NCI-H345 (cell line): ENCODE measurements at regions not wholly inside any gene's neighbourhood (a gene's known extent, or its start where the extent isn't known, plus 50 kb on each side); places are given as distances from the start of the nearest gene placed in this dataset.
A peak's percentile ranks its signal among the peaks of the same experiment; 100 is the strongest.

Experiments
- DNase-seq: peaks from one replicate; lab custom pipeline; 2025; lab: John Stamatoyannopoulos, UW

DNA sequence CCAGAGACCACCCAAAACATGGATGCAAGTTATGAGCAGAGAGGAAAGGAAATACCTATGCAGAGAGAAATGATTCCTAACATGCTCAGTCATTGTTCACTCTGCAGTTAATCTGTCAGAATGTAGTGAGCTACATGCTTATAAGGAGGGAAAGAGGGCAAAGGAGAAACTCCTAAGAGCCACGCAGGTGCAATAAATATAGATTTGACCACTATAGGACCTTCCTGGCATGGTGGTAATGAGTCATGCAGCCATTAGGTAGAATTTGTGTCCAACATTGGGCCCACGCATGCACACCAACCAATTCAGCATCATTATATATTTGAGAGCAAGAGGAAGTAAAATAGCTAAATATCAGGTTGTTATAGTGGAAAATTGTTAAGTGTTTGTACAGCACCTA, 699.9 kb downstream of the DSC3 start:
- DNase-seq: no peak

DNA sequence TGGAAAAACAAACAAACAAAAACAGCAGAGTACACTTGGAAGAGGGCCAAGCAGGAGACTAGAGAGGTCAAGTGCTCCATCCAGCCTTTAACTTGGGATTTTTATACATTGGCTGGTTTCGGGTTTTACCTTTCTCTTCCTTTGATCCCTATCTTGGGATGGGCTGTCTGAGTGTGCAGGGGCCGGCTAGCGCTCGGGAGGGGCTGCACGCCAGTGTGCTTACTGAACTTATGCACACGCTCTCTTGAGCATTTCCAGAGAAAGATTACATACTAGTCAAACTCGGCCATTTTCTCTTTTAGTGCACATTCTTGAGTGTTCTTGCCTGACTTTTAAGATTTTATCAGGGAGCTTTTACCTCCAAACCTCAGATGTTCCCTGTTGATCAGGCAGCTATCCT, 707.8 kb downstream of the DSC3 start:
- no peak for DNase-seq

DNA sequence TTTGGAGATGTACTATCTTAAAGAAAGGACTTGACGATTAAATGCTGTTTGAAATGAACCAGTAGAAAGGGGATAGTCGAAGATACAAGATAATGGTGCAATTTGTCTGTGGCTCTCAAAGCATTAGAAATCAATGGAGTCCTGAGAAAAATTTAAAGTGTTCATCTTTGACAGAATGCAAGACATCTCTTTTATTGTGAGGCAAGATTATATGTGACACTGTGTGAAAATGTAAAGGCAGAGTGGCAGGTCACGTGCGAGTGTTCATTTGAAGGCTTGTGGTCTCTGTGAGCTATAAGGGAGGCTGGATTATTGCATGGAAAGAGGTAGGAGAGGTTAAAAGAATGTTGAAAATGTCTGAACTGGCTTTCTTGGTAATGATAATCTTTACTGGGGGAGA, 709.2 kb downstream of the DSC3 start:
- no peak for DNase-seq

DNA sequence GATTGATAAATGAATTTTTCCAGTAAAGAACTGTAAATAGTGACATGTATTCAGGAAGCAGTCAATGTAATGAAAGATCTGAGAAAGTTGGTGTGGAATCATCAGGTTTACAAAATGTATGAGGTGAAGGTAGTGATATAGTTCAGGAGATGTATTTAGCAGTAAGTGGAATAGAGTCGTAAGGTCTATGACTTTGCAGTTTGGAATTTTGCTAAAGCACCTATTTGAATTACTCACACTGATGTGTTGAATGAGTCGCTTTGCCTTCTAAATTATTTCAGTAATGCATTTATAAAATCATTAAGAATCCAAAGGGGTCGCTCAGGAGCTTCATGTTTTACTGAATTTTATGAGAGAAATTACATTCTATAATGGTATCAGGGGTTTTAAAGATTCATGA, 713.7 kb downstream of the DSC3 start:
- DNase-seq: no peak

DNA sequence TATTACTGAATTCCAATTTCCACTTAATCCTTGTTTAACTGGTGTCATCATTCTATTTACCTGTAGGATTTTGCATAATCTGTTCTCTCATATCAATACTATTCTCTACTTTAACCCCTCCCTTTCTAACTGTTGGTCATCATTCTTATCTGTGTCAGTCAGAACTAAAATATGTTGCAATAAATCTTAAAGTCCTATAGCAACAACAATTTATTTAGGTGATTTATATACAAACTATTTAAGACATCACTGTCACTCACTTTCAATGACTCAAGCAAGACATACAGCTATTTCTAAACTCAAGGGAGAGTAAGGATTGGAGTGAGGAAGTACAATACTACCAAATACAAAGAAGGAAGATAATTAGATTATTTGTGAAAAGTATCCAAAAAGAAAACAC, 740.4 kb downstream of the DSC3 start:
- no peak for DNase-seq

DNA sequence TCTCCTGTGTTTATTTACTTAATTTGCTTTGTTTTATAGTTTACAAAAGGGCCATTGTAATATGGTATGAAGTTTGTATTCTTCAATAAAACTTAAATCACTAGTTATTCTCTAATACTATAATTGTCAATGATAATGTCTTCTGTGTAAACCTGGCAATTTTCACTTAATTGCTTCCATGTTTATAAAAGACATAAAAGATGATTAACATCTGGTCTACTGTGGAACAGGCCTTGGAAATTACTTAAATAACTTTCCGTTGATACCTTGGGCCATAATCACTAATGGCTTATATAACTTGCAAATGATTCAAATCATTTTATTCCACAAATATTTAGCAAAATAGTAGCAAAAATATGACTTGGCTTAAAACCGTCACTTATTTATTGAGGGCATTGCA, 743.8 kb downstream of the DSC3 start:
- DNase-seq: no peak

DNA sequence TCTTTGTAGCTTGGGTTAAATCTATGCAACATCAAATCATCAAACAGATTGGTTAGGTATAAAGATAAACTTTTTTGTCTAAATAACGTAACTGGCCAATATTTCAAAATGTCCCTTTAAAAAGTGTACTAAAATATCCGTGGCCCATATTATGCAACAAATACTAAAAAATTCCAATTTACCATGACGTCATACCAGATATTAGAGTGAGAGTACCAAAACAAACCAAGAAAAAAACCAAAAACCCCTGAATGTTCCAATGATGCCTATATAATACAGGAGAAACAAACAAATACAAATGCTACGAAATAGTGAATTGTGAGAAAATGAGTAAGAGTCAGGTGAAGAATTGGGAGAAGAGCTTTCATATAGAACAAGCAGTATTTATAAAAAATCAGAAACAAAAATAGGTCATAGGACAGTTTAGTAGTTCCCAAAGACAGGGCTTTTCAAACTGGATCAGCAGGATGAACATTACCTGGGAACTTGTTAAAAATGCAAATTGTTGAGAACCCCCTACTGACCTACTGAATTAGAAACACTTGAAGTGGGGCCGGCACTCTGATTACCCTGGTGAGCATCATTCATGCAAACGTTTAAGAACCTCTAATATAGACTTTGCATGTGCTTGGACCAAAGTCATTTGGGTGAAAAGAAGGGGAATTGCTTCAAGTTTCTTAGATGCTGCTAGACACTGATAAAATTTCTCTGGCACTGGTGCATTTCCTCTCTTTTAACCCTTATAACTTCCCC, 753.7 kb downstream of the DSC3 start:
- DNase-seq: no peak

DNA sequence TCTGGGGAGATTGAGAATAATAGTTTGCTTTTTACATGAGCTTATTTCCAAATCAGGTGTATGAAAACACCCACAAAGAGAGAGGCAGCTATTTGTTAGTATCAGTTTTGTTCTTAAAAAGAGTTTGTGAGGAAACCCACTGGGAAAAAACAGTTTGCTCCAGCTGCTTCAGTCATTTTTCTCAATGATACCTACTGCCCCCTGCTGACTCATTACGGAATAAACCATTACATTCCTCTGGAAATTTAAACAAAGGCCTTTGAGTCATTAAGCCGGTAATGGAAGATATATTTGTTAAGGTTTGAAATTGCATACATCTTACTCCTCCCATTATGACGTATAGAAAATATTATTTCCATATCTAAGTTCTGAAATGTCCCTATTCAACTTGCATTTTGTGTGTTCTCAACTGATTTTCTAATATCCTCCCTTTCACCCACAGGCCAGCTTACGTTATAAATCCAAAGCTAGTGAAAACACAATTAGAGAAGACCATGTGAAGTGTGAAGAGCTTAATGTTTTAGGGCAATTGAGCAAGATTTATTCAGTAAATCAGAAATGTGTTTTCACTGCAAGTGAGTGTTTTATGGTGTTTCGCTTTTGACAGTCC, 761.6 kb downstream of the DSC3 start:
- peak; percentile 52 for DNase-seq

DNA sequence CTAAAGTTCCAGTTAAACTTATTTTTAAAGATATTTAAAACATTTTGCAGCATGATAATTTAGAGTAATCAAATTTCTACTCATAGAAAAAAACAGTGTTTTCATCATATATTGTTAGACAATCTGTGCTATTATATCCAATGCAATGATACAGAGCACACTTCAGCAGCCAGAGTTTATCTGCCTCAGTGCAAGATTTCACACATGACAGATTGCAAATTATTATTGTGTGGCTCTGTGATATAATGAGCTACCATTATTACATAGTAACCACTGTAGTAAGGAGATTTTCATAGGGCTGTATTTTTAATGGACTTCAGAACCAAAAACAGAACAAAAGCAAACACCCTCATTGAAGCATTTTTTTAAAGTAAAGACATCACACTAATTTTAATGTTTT, 762.4 kb downstream of the DSC3 start:
- no peak for DNase-seq

DNA sequence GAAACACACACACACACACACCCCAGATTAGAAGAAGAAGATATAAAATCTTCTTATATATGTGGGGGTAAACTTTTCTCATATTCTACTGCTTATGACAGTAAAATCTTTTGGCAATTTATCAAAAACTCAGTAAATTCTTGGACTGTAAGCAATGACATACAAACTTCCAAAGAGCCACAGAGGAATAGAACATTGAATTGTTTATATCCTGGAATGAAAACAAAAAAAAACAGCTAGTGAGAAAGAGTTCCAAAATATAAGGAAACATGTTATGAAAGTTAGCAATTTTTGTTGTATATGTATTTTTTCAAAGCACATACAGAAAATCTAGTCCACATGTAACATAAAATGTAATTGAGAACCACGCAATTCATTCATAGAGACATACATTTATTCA, 764.9 kb downstream of the DSC3 start:
- DNase-seq: no peak

DNA sequence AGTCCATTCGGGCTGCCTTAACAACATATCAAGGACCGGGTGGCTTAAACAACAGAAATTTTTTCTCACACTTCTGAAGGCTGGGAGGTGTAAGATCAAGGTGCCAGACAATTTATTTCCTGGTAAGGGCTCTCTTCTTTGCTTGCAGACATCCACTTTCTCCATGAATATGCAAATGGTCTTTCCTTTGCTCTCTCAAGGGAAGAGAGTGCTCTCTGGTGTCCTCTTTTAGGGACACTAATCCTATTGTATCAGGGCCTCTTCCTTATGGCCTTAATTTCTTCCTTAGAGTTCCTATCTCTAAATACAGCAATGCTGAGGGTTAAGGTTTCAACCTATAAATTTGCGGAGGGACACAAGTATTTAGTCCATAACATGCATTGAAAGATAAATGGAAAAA, 770.8 kb downstream of the DSC3 start:
- no peak for DNase-seq

DNA sequence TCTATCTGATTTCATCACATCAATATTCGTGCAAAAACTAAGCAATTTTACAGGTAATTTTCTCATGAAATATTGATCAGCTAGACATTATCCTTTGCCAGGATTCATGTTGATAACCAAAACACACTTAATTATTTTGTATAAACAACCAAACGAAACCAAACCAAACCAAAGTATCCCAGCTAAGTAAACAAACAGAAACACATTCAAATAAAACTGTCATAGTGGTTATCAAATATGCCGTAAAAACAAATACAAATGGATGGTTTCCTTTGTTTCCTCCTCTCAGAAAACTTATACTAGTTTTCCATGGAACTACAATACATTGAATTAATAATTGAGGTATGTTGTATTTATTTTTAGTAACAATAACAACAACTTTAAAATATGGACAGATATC, 777.4 kb downstream of the DSC3 start:
- no peak for DNase-seq

DNA sequence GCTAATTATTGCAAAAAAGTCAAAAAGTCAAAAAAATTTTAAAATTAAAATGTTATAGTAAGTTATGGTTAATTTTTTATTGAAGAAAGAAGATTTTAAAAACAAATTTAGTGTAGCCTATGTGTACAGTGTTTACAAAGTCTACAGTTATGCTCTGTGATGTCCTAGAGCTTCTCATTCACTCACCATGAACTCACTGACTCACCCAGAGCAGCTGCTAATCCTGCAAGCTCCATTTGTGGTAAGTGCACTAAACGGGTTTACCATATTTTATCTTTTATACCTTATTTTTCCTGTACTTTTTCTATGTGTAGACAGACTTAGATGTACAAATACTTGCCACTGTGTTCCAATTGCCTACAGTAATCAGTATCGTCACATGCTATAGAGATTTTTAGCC, 788.2 kb downstream of the DSC3 start:
- DNase-seq: no peak

DNA sequence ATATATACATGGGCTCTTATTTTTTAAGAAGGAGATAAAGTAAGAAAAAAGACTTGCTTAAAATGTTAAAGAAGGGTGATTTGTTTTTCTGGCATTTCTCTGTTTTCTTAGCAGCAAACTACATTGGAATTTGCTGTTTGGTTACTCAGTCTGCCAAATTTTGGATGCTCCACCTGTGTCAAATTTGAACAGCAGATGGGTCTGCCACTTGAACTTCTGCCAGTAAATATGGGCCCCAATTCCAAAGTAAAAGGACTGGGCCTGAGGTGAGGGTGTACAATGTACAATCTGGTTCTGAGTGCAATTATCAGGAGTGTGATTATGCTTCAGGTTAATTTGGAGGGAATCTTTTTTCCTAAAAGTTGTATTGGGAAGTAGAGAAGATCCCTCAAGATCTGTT, 794.5 kb downstream of the DSC3 start:
- DNase-seq: no peak

DNA sequence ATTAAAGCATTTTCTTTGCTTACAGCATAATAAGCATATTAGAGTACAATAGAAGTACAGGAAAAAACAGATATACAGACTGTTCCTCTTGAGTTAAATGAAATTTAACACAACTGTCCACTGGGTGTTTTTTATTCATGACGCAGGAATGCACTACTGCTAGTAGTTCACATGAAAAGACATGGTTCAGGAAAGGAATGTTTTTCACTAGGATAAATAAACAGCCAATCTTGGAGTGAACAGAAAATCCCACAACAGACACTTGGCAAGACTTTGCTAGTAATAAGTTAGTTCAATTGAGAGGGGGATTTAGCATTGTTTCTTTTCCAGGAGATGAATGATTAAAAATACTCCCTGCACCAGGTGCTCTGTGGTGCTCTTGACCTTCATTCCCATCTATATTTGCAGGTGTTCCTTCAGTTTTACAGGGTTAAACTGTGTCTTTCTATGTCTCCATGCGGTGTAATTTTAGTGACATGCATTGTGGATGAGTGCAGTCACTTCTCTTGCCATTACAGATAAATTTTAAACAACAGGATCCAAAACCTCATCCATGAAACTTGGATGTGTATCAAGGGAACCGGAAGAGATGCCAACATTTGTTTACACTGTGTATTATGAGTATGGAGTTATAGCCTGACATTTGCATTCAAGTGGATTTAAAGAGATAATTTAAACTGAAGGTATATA, 796.6 kb downstream of the DSC3 start:
- DNase-seq: no peak

DNA sequence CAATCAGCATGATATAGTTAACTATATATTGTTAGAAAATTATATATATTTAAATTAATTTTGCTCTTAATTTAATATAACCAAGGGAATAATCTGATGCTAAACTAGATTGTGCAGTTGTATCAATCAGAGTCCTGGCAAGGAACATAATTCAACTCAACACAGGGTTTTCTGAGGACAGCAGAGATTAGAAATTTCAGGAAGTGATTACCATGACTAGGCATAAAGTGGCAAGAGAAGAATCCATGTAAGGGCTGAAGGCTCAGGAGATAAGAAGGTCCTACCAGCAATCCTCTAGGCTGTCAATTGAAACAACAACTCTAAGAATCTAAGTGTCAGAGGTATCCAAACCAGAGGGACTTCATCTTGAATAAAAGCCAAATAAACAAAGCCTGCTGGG, 807.8 kb downstream of the DSC3 start:
- DNase-seq: no peak

DNA sequence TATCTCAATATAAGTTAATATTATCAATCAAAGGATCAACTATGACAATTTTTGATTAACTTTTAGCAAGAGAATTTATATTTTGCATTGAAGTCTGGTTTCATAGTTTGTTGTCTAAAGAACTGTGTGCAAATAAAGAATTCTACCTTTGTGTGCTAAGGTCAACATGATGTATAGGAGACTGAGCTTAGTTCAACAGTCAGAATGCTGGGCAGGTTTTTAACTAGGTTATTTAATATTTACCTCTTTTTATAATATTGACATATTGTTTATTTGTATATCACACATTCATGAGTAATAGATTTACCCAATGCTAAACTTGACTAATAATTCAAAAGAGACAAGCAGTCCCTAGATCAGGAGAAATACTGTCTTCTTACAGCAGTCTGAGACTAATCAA, 831.4 kb downstream of the DSC3 start:
- no peak for DNase-seq

DNA sequence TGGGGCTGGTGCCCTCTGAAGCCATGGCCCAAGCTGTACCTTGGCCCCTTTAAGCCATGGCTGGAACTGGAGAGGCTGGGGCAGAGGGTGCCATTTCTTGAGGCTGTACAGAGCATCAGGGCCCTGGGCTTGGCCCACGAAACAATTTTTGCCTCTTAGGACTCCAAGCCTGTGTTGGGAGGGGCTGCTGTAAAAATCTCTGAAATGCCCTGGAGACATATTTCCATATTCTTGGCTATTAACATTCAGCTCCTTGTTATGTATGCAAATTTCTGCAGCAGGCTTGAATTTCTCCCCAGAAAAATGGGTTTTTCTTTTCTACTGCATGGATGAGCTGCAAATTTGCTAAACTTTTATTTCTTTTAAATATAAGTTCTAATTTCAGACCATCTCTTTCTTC, 834.0 kb downstream of the DSC3 start:
- no peak for DNase-seq

DNA sequence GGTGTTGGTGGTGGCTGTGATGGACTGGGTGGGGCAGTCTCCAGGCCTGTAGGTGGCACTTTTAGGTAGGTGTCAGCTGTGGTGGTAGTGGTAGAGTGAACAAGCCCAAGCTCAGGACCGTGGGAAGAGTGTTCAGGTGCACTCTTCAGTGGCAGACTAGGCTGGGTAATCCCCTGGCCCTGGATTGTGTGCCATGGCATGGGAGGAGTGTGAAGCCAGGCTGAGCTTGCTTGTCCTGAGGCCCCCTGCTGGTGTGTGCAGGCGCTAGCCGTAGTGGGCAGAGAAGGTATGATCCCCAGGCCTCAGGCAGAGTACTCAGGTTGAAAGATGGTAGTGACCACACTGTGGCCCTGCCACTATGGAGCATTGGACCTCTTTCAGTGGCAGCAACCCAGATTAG, 850.3 kb downstream of the DSC3 start:
- DNase-seq: no peak

DNA sequence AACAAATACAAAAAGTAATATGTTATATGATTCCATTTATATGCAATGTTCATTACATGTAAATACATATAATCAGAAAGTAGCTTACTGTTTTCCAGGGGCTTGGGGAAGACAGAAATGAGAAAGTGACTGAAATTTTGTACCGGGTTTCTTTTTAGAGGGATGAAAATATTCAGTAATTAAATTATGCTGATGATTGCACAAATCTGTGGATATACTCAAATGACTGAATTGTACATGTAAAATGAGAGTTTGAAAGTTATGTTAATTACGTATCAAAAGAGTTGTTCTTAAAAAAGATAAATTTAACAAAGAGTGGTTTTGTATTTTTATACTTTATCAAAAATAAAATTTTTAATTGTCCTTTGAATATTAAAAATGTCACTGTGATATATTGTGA, 856.3 kb downstream of the DSC3 start:
- no peak for DNase-seq

DNA sequence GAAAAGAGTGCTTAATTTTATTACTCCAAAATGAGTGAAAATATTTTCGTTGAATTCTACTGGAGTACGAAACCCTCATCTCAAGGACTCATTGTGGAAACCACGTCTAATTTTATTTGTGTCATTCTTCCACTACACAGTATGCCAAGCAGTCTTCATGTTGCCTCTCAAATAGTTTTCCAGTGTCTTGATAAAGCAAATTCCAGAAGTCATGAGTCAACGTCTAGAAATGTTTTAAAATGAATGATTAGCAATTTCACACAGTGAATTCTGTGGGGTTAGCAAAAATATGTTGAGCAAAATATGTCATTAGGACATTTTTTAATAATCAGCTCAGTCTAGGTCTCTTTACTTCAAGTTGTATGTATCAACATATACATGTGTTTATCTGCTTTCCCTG, 865.5 kb downstream of the DSC3 start:
- DNase-seq: no peak

DNA sequence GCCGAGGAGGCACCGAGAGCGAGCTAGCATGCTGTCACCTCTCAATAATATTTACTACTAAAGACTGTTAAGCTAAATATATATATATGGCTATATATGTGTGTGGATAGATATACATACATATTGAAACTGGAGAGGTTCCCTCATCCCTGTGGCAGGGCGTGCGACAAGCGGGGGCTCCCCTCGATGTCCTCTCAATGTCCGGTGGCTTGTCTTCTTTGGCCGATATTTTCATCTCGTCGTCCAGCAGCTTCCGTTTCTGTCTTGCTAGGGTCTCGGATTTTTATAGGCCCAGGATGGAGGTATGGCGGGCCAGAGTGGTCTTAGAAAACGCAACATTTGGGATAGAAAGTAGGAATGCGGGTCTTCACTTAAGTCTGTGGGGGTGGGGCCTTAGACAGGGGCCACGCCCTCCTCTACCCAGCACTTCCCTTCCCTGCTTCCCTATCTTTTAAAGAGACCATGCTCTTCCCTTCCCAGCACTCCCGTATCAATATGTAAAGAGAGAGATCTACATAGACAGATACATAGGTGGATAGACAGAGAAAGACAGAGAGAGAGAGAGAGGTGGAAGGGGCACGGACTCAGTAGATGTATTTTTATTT, 866.8 kb downstream of the DSC3 start:
- no peak for DNase-seq

DNA sequence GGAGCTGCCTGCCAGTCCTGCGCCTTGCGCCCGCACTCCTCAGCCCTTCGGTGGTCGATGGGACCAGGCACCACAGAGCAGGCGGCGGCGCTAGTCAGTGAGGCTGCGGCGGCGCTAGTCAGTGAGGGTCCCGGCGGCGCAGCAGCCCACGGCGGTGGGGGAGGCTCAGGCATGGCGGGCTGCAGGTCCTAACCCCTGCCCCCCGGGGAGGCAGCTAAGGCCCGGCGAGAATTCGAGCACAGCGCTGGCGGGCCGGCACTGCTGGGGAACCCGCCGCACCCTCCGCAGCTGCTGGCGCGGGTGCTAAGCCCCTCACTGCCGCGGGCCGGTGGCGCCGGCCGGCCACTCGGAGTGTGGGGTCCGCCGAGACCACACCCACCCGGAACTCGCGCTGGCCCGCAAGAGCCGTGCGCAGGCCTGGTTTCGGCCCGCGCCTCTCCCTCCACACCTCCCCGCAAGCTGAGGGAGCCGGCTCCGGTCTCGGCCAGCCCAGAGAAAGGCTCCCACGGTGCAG, 867.4 kb downstream of the DSC3 start:
- DNase-seq: no peak
